IPS-NIHi11 (cell line): ENCODE measurements at regions not wholly inside any gene's neighbourhood (a gene's known extent, or its start where the extent isn't known, plus 50 kb on each side); places are given as distances from the start of the nearest gene placed in this dataset.
A peak's percentile ranks its signal among the peaks of the same experiment; 100 is the strongest.

ENCODE experiments used
- DNase-seq: peaks from one replicate; pipeline ENCODE4 v3.0.0; 2012; ENCODE audit warnings: mixed read lengths, low spot score

GRCh38 chr10:2858452-2858851 is 208.9 kb upstream of the PFKP start:
- DNase-seq: no peak

GRCh38 chr10:2856598-2856997 is 210.8 kb upstream of the PFKP start:
- no peak for DNase-seq

- DNase-seq: no peak
Measured at GRCh38 chr10:2852574-2853323, 214.6 kb upstream of the PFKP start.

GRCh38 chr10:2851566-2851965 is 215.8 kb upstream of the PFKP start:
- DNase-seq: no peak

GRCh38 chr10:2850202-2850601 is 217.1 kb upstream of the PFKP start:
- no peak for DNase-seq

DNA sequence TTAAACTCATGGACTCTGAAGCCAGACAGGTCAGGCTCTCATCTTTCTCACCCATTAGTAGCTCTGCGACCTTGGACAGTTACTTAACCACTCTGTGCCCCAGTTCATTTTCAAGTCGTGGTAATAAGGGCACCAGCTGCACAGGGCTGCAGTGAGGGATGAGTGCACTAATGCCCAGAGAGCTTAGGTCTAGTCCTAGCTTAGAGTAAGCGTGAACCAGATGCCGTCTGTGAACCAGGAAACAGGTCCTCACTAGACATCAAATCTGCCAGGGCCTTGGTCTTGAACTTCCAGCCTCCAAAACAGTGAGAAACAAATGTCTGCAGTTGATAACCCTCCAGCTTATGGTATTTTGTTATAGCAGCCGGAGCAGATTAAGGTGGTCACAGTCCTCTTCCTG is 222.4 kb upstream of the PFKP start:
- DNase-seq: no peak

- peak; percentile 76 for DNase-seq
Measured at GRCh38 chr10:2839081-2839725, 228.1 kb upstream of the PFKP start.

DNA sequence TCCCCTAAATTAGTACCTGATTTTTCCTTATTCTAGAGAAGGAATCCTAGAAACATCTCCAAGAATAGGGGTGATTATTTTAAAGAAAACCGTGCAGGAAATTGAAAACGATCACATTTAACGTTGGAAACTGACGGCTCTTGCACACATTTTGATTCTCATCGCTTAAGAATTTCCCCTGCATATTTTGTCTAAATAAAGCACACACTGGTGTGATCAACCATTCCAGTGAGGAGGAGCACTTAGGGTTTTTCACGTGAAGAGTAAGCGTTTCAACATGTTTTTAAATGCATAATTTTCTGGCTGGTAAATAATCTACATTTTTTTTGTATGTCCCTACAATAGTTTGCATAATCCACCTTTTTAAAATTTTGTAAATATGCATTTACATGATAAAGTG is 229.7 kb upstream of the PFKP start:
- no peak for DNase-seq

- DNase-seq: no peak
Measured at GRCh38 chr10:2836921-2837662, 230.3 kb upstream of the PFKP start.

- DNase-seq: no peak
Measured at GRCh38 chr10:2834214-2834613, 233.1 kb upstream of the PFKP start.

DNA sequence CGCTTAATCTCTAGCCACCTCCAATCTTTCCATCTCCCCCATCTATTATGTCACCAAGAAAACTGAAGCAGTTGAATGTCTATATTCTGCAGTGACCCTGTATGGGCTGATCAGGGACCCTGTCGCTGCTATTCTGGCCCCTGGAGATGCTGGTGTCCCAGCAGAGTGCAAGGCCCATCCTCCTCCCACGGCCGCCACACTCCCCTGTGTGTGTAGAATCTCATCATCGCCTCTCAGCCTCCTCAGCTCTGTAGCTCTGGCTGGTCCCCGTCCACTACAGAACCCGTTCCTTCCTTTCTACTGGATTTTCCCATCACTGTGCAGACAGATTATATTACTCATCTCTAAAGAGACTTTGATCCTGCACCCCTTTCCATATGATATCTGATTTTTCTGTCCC is 235.8 kb upstream of the PFKP start:
- no peak for DNase-seq

GRCh38 chr10:2828741-2829140 is 238.6 kb upstream of the PFKP start:
- DNase-seq: no peak

- no peak for DNase-seq
Measured at GRCh38 chr10:2826675-2827074, 240.7 kb upstream of the PFKP start.

- no peak for DNase-seq
Measured at GRCh38 chr10:2825841-2826240, 241.5 kb upstream of the PFKP start.

- no peak for DNase-seq
Measured at GRCh38 chr10:2817940-2818636, 249.3 kb upstream of the PFKP start.

GRCh38 chr10:2813693-2814092 is 253.7 kb upstream of the PFKP start:
- no peak for DNase-seq

- no peak for DNase-seq
Measured at GRCh38 chr10:2813286-2813685, 254.1 kb upstream of the PFKP start.

- no peak for DNase-seq
Measured at GRCh38 chr10:2812631-2813030, 254.7 kb upstream of the PFKP start.

DNA sequence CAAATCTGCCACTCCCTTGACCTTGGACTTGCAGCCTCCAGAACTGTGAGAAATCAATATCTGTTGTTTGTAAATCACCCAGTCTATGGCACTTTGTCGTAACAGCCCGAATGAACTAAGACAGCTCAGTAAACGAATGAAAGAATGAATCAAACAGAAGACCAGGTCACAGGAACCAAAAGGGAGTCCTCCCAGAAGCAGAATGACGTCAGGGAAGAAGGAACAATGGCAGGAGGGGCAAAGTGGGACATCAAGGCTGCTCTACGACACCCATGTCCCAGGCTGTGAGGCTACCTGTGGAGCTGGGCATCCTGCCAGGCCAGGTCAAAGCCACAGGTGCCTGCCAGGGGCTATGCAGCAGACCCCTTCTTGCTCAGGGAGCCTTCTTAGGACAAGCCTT is 267.2 kb upstream of the PFKP start:
- DNase-seq: no peak

DNA sequence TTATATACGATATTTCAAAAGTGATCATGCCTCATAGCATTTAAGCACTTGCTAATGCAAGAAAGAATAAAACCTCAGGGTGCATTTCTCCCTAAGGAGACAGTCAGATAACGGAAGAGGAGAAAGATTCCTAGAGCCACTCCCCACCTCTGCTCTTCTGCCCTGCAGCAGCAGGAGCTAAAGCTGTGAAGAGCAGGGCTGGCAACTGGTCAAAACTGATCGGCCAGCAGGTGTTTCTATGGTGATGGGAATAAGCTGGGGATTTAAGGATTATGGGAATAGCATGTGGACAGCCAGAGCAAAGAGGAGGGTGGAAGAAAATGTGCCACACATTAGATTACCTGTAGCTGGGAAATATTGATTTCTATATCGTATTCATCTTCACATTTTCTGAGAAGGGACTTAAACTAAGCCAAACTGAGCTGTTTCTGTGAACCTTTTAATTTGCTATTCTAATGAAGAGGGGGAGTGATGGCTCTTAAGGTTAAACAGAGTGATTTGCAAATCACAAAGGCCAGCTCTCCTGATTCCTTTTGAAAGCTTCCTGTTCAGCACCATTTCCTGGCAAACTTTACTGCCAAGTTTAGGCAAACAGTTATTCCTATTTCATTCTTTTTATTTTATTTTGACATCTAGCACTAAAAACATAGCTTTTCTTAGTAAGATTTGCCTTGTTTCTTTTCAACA is 268.9 kb upstream of the PFKP start:
- peak; percentile 43 for DNase-seq

- no peak for DNase-seq
Measured at GRCh38 chr10:2791774-2792443, 275.4 kb upstream of the PFKP start.
